PC-3 (cell line): ENCODE measurements at regions not wholly inside any gene's neighbourhood (a gene's known extent, or its start where the extent isn't known, plus 50 kb on each side); places are given as distances from the start of the nearest gene placed in this dataset.

Experiments used
- EZH2 ChIP-seq: fragments of 300-600 bp; sonication (generic); IDR thresholded peaks from one replicate; pipeline ENCODE4 v1.6.1; 2017; ENCODE audit warnings: antibody characterized with exemption, mild to moderate bottlenecking, low read length; ENCODE audit not compliant: unreplicated experiment
- TF ChIP-seq, protein P1 (sequence below): fragments of 300-600 bp; sonication (generic); conservative IDR thresholded peaks from 2 replicates; pipeline ENCODE4 v1.5.1; 2017; ENCODE audit warnings: antibody characterized with exemption, low read depth, mild to moderate bottlenecking, low read length

DNA sequence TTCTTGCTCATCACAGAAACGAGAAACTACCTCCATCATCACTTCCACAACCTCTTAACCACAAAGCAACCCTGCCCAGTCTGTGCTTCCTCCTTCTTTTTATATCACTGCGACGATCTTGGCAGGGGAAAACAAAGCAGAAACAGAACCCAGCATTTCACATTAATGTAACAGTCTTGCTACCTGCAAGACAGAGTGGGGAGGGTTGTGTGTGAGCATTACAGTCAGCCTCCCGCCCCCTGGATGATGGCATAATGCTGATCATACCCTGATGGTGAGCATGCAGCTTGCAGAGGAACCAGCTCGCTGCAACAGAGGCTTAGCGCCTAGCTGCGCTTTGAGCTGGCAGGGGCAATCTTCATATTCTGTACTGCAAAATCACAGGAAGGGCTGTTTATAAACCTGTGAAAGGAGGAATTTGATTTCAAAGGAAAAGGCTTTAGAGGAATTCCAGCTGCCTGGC, 376.1 kb downstream of the IRS1 start:
- no peak for TF ChIP-seq EZH2
- TF ChIP-seq, protein P1, sequence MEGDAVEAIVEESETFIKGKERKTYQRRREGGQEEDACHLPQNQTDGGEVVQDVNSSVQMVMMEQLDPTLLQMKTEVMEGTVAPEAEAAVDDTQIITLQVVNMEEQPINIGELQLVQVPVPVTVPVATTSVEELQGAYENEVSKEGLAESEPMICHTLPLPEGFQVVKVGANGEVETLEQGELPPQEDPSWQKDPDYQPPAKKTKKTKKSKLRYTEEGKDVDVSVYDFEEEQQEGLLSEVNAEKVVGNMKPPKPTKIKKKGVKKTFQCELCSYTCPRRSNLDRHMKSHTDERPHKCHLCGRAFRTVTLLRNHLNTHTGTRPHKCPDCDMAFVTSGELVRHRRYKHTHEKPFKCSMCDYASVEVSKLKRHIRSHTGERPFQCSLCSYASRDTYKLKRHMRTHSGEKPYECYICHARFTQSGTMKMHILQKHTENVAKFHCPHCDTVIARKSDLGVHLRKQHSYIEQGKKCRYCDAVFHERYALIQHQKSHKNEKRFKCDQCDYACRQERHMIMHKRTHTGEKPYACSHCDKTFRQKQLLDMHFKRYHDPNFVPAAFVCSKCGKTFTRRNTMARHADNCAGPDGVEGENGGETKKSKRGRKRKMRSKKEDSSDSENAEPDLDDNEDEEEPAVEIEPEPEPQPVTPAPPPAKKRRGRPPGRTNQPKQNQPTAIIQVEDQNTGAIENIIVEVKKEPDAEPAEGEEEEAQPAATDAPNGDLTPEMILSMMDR, result no peak
